A549 (cell line): ENCODE measurements at regions not wholly inside any gene's neighbourhood (a gene's known extent, or its start where the extent isn't known, plus 50 kb on each side); places are given as distances from the start of the nearest gene placed in this dataset.

ENCODE experiments used
- ATAC-seq, 2 experiments: fragments of 200-7000 bp in 1 of 2; fragments of >200 bp in 1 of 2; cut with Nextera tagmentation in 1 of 2; cut with Tn5 transposase in 1 of 2; 3 replicates each; pipeline versions ENCODE4 v1.8.0 to v1.9.1; 2018 to 2020; ENCODE audit warnings: mild to moderate bottlenecking in 1 of 2, moderate library complexity in 1 of 2
- CTCF ChIA-PET: fragments of 300-600 bp; sonication (Branson Sonifier 250); formaldehyde crosslinking; extraction: SDS; loops from one replicate; lab custom pipeline; 2021; ENCODE audit warnings: antibody characterized with exemption, inconsistent platforms; lab: Yijun Ruan, JAX
- POLR2A ChIA-PET: fragments of 350-600 bp; formaldehyde crosslinking; extraction: SDS; loops from one replicate; lab custom pipeline; 2021; ENCODE audit warnings: antibody characterized with exemption, inconsistent platforms; lab: Yijun Ruan, JAX
- DNase-seq, 2 experiments: peaks; one replicate each; pipeline versions ENCODE4 v3.0.0 to v3.0.0-alpha.2; 2011 to 2016; ENCODE audit warnings: low read depth in 1 of 2, low spot score in 1 of 2
- FAIRE-seq: peaks from 2 replicates; lab custom pipeline; 2011; peaks lifted over from hg19 to GRCh38; lab: Jason Lieb, UNC
- H3K27ac ChIP-seq, 2 experiments: fragments of >200 bp; sonication (Bioruptor Twin); formaldehyde crosslinking; 3 replicates each; pipeline ENCODE4 v1.5.1; 2016 to 2017
- H3K4me1 ChIP-seq: fragments of >200 bp; sonication (Bioruptor Twin); formaldehyde crosslinking; 3 replicates; pipeline ENCODE4 v1.6.1; 2016
- H3K4me2 ChIP-seq: fragments of >200 bp; sonication (Bioruptor Twin); formaldehyde crosslinking; 3 replicates; pipeline ENCODE4 v1.6.1; 2016
- H3K4me3 ChIP-seq: fragments of >200 bp; sonication (Bioruptor Twin); formaldehyde crosslinking; 3 replicates; pipeline ENCODE4 v1.5.1; 2016
- H3K9me3 ChIP-seq: fragments of >200 bp; sonication (Bioruptor Twin); formaldehyde crosslinking; 3 replicates; pipeline ENCODE4 v1.6.1; 2016
- CBX2 ChIP-seq: fragments of 200-600 bp; sonication (generic); IDR thresholded peaks from 2 replicates; pipeline ENCODE4 v1.6.1; 2016; ENCODE audit warnings: low read depth, mild to moderate bottlenecking, borderline replicate concordance
- CHD4 ChIP-seq: fragments of 200-600 bp; sonication (generic); IDR thresholded peaks from 2 replicates; pipeline ENCODE4 v1.6.1; 2016; ENCODE audit warnings: antibody characterized with exemption, mild to moderate bottlenecking, borderline replicate concordance
- CTCF ChIP-seq: fragments of >200 bp; sonication (Bioruptor Twin); formaldehyde crosslinking; IDR thresholded peaks from 3 replicates; pipeline ENCODE4 v1.5.1; 2016
- E2F6 ChIP-seq: IDR thresholded peaks from 2 replicates; pipeline ENCODE4 v1.6.1; 2012; ENCODE audit warnings: low read depth, borderline replicate concordance
- EHMT2 ChIP-seq: fragments of 200-600 bp; sonication (generic); IDR thresholded peaks from 2 replicates; pipeline ENCODE4 v1.6.1; 2016; ENCODE audit warnings: antibody characterized with exemption, low read depth, mild to moderate bottlenecking, moderate library complexity
- FOSL2 ChIP-seq, 2 experiments: fragments of 450-650 bp in 1 of 2; fragments of >200 bp in 1 of 2; sonication (Bioruptor Twin) in 1 of 2; formaldehyde crosslinking; IDR thresholded peaks; 2 replicates each; pipeline versions ENCODE4 v1.5.0 to v1.6.1; 2016 to 2020; ENCODE audit warnings: mild to moderate bottlenecking in 1 of 2, moderate library complexity in 1 of 2
- FOXS1 ChIP-seq: fragments of 250-450 bp; sonication (Bioruptor Pico); IDR thresholded peaks from 2 replicates; pipeline ENCODE4 v1.5.0; 2020; ENCODE audit warnings: mild to moderate bottlenecking, moderate library complexity
- HDAC2 ChIP-seq: fragments of 200-600 bp; sonication (generic); IDR thresholded peaks from 2 replicates; pipeline ENCODE4 v1.6.1; 2016
- HES2 ChIP-seq: fragments of >200 bp; sonication (Bioruptor Twin); formaldehyde crosslinking; IDR thresholded peaks from 2 replicates; pipeline ENCODE4 v1.6.1; 2016
- HEYL ChIP-seq: fragments of 250-450 bp; sonication (Bioruptor Pico); IDR thresholded peaks from 2 replicates; pipeline ENCODE4 v1.8.0; 2021; ENCODE audit warnings: mild to moderate bottlenecking, moderate library complexity
- HMGXB4 ChIP-seq: fragments of 250-450 bp; sonication (Bioruptor Pico); IDR thresholded peaks from 2 replicates; pipeline ENCODE4 v1.5.0; 2021; ENCODE audit warnings: mild to moderate bottlenecking, moderate library complexity, borderline replicate concordance
- HOXB13 ChIP-seq: fragments of 250-450 bp; sonication (Bioruptor Pico); IDR thresholded peaks from 2 replicates; pipeline ENCODE4 v1.5.0; 2020; ENCODE audit warnings: low read depth, mild to moderate bottlenecking, moderate library complexity
- KDM1A ChIP-seq: fragments of 200-600 bp; sonication (generic); IDR thresholded peaks from 2 replicates; pipeline ENCODE4 v1.6.1; 2016; ENCODE audit warnings: low read depth, mild to moderate bottlenecking
- KDM5A ChIP-seq: fragments of 200-600 bp; sonication (generic); IDR thresholded peaks from 2 replicates; pipeline ENCODE4 v1.6.1; 2016; ENCODE audit warnings: antibody characterized with exemption, mild to moderate bottlenecking
- PBX3 ChIP-seq: IDR thresholded peaks from 2 replicates; pipeline ENCODE4 v1.6.1; 2012
- PHF8 ChIP-seq: fragments of 200-600 bp; sonication (generic); IDR thresholded peaks from 2 replicates; pipeline ENCODE4 v1.6.1; 2016; ENCODE audit warnings: low read depth, mild to moderate bottlenecking, antibody characterized with exemption, moderate library complexity, borderline replicate concordance
- POLR2A ChIP-seq: IDR thresholded peaks from 2 replicates; pipeline ENCODE4 v1.6.1; 2012; ENCODE audit warnings: mild to moderate bottlenecking, low read length
- SMC3 ChIP-seq: fragments of >200 bp; sonication (Bioruptor Twin); formaldehyde crosslinking; IDR thresholded peaks from 3 replicates; pipeline ENCODE4 v1.6.1; 2018; ENCODE audit warnings: inconsistent platforms
- SREBF2 ChIP-seq: fragments of 450-650 bp; IDR thresholded peaks from 2 replicates; pipeline ENCODE4 v1.6.1; 2014; ENCODE audit warnings: mild to moderate bottlenecking, moderate library complexity
- TP53 ChIP-seq: fragments of 250-450 bp; sonication (Bioruptor Pico); IDR thresholded peaks from 2 replicates; pipeline ENCODE4 v1.5.0; 2021; ENCODE audit warnings: mild to moderate bottlenecking, moderate library complexity
- USF2 ChIP-seq: fragments of 450-650 bp; IDR thresholded peaks from 2 replicates; pipeline ENCODE4 v1.6.1; 2014; ENCODE audit warnings: antibody characterized with exemption
- ZFP36 ChIP-seq: fragments of 450-650 bp; IDR thresholded peaks from 2 replicates; pipeline ENCODE4 v1.6.1; 2014; ENCODE audit warnings: borderline replicate concordance; ENCODE audit not compliant: partially characterized antibody
- WGBS: methylation state at CpG from one replicate; pipeline ENCODE4 v1.1.6; 2017; ENCODE audit errors: missing lambda C conversion rate; 5-methylcytosine and 5-hydroxymethylcytosine counted together

GRCh38 chr1:58403894-58404293 lies 142.6 kb downstream of the OMA1 start:
- DNase-seq: no peak
- CTCF ChIA-PET: no interaction called here
- Histone ChIP-seq H3K9me3 (no peaks in the 10 kb centered on the region), H3K27ac (no peak overlapping the region)
- no peak for TF ChIP-seq CTCF
- no peak for TF ChIP-seq KDM1A
- no peak for TF ChIP-seq EHMT2
- TF ChIP-seq HDAC2: no peak
- TF ChIP-seq HEYL (CRISPR knock-in tag): no peak
- no peak for TF ChIP-seq TP53 (CRISPR knock-in tag)
- TF ChIP-seq, all 56 proteins: peak for 0
- FAIRE-seq (no peak), ATAC-seq (no peak)
- Histone ChIP-seq H3K4me2 (no peak overlapping the region), H3K4me3 (no peak overlapping the region), H3K4me1 (no peaks in the 10 kb centered on the region)
- POLR2A ChIA-PET: no interaction called here
- WGBS: 0% methylated on average over 1 of the region's 1 CpG

GRCh38 chr1:58402444-58402843 lies 144.1 kb downstream of the OMA1 start:
- no peak overlapping the region for H3K4me2 ChIP-seq
- H3K4me3 ChIP-seq: no peak overlapping the region
- no peak for FAIRE-seq
- no peak for TF ChIP-seq SMC3
- no peak for TF ChIP-seq CHD4
- TF ChIP-seq PHF8: no peak
- TF ChIP-seq ZFP36: no peak
- no peak for TF ChIP-seq KDM5A
- TF ChIP-seq POLR2A: no peak
- ATAC-seq: no peak
- no peaks in the 10 kb centered on the region for H3K4me1 ChIP-seq
- DNase-seq: no peak
- CTCF ChIA-PET: interaction anchor here (0.7 kb wide), 1 partner anchor 10 kb away, joined by 6 read pairs; no protein-coding TSS in a partner anchor
- no peak overlapping the region for H3K27ac ChIP-seq
- POLR2A ChIA-PET: no interaction called here
- WGBS: 41% methylated on average over 6 of the region's 6 CpGs
- no peaks in the 10 kb centered on the region for H3K9me3 ChIP-seq

GRCh38 chr1:58401991-58402390 lies 144.5 kb downstream of the OMA1 start:
- Histone ChIP-seq H3K4me1 (no peaks in the 10 kb centered on the region), H3K9me3 (no peaks in the 10 kb centered on the region), H3K27ac (no peak overlapping the region), H3K4me3 (no peak overlapping the region), H3K4me2 (no peak overlapping the region)
- ATAC-seq (no peak), FAIRE-seq (no peak), DNase-seq (no peak)
- no peak for TF ChIP-seq SREBF2
- TF ChIP-seq E2F6: no peak
- no peak for TF ChIP-seq HOXB13
- TF ChIP-seq KDM1A: no peak
- TF ChIP-seq PBX3: no peak
- no peak for TF ChIP-seq USF2
- no peak for TF ChIP-seq HES2
- TF ChIP-seq FOXS1: no peak
- no peak for TF ChIP-seq ZFP36
- no peak for TF ChIP-seq CBX2
- no peak for TF ChIP-seq FOSL2 (IDR thresholded peaks at IDR 0.05)
- TF ChIP-seq FOSL2 (CRISPR knock-in tag; IDR thresholded peaks at IDR 0.05): no peak
- TF ChIP-seq HMGXB4 (CRISPR knock-in tag): no peak
- ChIA-PET CTCF (no interaction called here), POLR2A (no interaction called here)
- WGBS: 59% methylated on average over 6 of the region's 6 CpGs
